ENCODE measurements at regions not wholly inside any gene's neighbourhood (a gene's known extent, or its start where the extent isn't known, plus 50 kb on each side); places are given as distances from the start of the nearest gene placed in this dataset.

DNA sequence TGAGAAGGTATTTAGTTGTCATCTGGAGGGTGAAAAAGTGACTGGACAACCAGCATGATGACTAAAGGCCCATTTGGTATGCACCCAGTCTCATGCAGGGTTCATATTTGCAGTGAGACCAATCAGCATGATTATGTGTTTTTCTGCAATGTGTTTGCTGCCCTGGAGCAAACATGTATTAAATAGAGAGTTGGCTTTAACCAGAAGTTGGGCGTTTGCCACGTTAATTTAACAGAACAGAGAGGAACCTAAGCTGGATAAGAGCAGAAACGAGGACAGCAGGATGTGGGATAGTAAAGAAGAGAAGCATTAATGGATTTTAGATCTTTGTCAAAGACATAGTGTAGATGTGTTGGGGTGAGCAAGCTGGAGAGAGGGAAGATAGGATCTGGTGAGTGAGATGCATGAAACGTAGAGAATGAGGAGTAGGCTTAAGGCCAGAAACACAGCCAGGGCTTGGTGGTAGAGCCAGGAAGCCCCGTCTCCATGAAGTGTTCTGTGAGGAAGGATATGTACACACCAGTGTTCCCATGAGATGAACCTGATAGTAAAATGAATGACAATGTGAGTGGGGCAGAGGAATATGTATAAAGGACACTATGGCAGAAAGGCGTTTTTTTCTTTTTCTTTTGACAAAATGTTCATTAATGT, 164.0 kb upstream of the PDGFD start:
- TF ChIP-seq, protein P1, sequence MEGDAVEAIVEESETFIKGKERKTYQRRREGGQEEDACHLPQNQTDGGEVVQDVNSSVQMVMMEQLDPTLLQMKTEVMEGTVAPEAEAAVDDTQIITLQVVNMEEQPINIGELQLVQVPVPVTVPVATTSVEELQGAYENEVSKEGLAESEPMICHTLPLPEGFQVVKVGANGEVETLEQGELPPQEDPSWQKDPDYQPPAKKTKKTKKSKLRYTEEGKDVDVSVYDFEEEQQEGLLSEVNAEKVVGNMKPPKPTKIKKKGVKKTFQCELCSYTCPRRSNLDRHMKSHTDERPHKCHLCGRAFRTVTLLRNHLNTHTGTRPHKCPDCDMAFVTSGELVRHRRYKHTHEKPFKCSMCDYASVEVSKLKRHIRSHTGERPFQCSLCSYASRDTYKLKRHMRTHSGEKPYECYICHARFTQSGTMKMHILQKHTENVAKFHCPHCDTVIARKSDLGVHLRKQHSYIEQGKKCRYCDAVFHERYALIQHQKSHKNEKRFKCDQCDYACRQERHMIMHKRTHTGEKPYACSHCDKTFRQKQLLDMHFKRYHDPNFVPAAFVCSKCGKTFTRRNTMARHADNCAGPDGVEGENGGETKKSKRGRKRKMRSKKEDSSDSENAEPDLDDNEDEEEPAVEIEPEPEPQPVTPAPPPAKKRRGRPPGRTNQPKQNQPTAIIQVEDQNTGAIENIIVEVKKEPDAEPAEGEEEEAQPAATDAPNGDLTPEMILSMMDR (IDR thresholded peaks at IDR 0.05; ENCODE audit: borderline replicate concordance, extremely low read depth, low read length, poor library complexity, severe bottlenecking), result no peak
- no peak for TF ChIP-seq EZH2 (IDR thresholded peaks at IDR 0.05; ENCODE audit: borderline replicate concordance, low read depth, low read length, severe bottlenecking)

Measured in DND-41 (cell line).